NCI-H1436 (cell line): ENCODE measurements at regions not wholly inside any gene's neighbourhood (a gene's known extent, or its start where the extent isn't known, plus 50 kb on each side); places are given as distances from the start of the nearest gene placed in this dataset.

Experiments used
- DNase-seq: peaks from one replicate; lab custom pipeline; 2025; lab: John Stamatoyannopoulos, UW

GRCh38 chr11:70570693-70571395 is 172.5 kb downstream of the CTTN start:
- no peak for DNase-seq

- no peak for DNase-seq
Measured at GRCh38 chr11:70572974-70573260, 174.6 kb downstream of the CTTN start.

- no peak for DNase-seq
Measured at GRCh38 chr11:70573701-70574151, 175.4 kb downstream of the CTTN start.

GRCh38 chr11:70574725-70575347 is 176.5 kb downstream of the CTTN start:
- DNase-seq, result no peak

- no peak for DNase-seq
Measured at GRCh38 chr11:70575396-70576060, 177.2 kb downstream of the CTTN start.

GRCh38 chr11:70577258-70577603 is 178.9 kb downstream of the CTTN start:
- no peak for DNase-seq

GRCh38 chr11:70577948-70578347 is 179.6 kb downstream of the CTTN start:
- no peak for DNase-seq

- no peak for DNase-seq
Measured at GRCh38 chr11:70578371-70578770, 180.0 kb downstream of the CTTN start.

- no peak for DNase-seq
Measured at GRCh38 chr11:70578831-70579230, 180.5 kb downstream of the CTTN start.

- DNase-seq, result no peak
Measured at GRCh38 chr11:70579316-70579955, 181.1 kb downstream of the CTTN start.

GRCh38 chr11:70580036-70580805 is 181.9 kb downstream of the CTTN start:
- DNase-seq, result no peak

- DNase-seq, result no peak
Measured at GRCh38 chr11:70581991-70582885, 183.9 kb downstream of the CTTN start.

- DNase-seq, result no peak
Measured at GRCh38 chr11:70582886-70583641, 184.7 kb downstream of the CTTN start.

GRCh38 chr11:70583781-70584218 is 185.5 kb downstream of the CTTN start:
- DNase-seq, result no peak

GRCh38 chr11:70584498-70585235 is 186.3 kb downstream of the CTTN start:
- DNase-seq, result no peak

GRCh38 chr11:70585236-70585545 is 186.9 kb downstream of the CTTN start:
- no peak for DNase-seq

- no peak for DNase-seq
Measured at GRCh38 chr11:70586261-70587074, 188.1 kb downstream of the CTTN start.

GRCh38 chr11:70587075-70587389 is 188.7 kb downstream of the CTTN start:
- no peak for DNase-seq

GRCh38 chr11:70590356-70590991 is 192.1 kb downstream of the CTTN start:
- DNase-seq, result no peak
